ENCODE measurements at regions not wholly inside any gene's neighbourhood (a gene's known extent, or its start where the extent isn't known, plus 50 kb on each side); places are given as distances from the start of the nearest gene placed in this dataset.

DNA sequence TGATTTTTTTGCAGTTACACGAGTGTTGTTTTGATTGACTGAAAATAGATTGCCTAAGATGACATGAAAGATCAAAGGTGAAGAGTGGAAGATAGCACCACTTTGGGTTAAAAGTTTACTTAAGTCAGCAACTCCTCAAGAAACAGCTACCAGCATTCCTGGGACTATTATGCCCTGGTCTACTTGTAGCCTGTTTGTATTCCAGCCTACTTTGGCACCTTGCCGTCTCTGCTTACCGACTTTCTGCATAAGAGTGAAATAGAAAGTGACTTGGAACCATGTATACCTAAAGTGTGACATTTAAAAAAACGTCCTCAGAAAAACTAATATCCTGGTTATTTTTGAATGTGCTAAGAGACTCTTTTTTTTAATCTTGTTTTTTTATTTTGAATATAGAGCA, 631.5 kb upstream of the PTBP2 start:
- H3K4me3 ChIP-seq = no peak overlapping the region
- TF ChIP-seq, protein P1, sequence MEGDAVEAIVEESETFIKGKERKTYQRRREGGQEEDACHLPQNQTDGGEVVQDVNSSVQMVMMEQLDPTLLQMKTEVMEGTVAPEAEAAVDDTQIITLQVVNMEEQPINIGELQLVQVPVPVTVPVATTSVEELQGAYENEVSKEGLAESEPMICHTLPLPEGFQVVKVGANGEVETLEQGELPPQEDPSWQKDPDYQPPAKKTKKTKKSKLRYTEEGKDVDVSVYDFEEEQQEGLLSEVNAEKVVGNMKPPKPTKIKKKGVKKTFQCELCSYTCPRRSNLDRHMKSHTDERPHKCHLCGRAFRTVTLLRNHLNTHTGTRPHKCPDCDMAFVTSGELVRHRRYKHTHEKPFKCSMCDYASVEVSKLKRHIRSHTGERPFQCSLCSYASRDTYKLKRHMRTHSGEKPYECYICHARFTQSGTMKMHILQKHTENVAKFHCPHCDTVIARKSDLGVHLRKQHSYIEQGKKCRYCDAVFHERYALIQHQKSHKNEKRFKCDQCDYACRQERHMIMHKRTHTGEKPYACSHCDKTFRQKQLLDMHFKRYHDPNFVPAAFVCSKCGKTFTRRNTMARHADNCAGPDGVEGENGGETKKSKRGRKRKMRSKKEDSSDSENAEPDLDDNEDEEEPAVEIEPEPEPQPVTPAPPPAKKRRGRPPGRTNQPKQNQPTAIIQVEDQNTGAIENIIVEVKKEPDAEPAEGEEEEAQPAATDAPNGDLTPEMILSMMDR (IDR thresholded peaks at IDR 0.05) = no peak
- DNase-seq (ENCODE audit: low spot score) = no peak
- no peak overlapping the region for H3K27ac ChIP-seq

GRCh38 chr1:96095849-96096612, 625.6 kb upstream of the PTBP2 start:
- no peak overlapping the region for H3K27ac ChIP-seq
- TF ChIP-seq, protein P1 (IDR thresholded peaks at IDR 0.05) = no peak
- H3K4me3 ChIP-seq = no peak overlapping the region
- DNase-seq (ENCODE audit: low spot score) = no peak

DNA sequence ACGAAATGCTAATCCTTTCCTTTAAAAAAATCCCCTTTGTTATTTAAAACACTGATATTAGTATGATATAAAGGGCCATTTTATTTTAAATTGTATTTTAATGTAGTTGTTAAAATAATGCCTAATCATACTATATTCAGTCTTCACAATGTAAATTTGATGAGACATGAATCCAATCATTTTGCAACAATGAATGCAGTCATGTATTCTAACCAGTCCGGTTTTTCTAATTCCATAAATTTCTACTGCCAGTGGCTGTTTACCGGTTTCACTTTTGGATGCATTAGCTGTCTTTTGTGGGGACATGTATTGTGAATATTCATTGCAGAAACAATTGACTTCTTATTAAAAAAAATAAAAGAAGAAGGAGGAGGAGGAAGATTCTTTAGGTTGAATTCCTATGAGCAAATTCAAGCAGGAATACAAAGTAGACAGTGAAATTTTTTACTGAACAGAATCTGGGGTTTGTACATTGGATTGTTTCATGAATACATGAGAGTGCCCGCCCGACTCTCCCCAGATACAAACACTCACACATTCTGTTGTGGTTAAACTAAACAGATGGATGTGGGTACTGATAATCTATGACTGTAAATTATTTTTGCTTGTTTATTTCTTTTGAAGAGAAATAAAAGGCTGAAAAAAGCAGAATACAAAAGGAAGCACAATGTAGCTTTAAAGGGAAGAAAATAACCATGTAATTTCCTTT, 624.8 kb upstream of the PTBP2 start:
- TF ChIP-seq, protein P1 (IDR thresholded peaks at IDR 0.05) = no peak
- Histone ChIP-seq H3K4me3 (no peak overlapping the region), H3K27ac (no peak overlapping the region)
- DNase-seq (ENCODE audit: low spot score) = no peak

DNA sequence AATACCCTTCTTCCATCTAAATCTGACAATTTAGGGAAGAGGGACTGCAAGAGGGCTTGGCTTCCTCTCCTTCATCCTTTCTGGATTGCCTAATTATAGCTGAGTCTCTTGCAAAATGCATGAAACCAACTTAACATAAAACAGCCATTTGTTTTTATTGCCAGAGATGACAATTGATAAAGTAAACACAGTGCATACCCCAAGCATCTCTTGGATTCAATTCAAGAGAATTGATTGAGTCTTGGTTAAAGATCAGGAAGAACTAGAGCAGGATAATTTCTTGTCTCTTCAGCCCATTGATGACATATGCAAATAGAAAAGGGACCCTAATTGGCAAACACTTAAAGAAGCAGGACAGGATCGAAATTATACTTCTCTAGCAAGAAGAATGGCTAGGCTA, 617.1 kb upstream of the PTBP2 start:
- TF ChIP-seq, protein P1 (IDR thresholded peaks at IDR 0.05) = no peak
- no peak overlapping the region for H3K27ac ChIP-seq
- H3K4me3 ChIP-seq = no peak overlapping the region
- no peak for DNase-seq (ENCODE audit: low spot score)

- TF ChIP-seq, protein P1 (IDR thresholded peaks at IDR 0.05) = no peak
- Histone ChIP-seq H3K4me3 (no peak overlapping the region), H3K27ac (no peak overlapping the region)
- no peak for DNase-seq (ENCODE audit: low spot score)
These were observed 616.7 kb upstream of the PTBP2 start for GRCh38 chr1:96104906-96105305.

DNA sequence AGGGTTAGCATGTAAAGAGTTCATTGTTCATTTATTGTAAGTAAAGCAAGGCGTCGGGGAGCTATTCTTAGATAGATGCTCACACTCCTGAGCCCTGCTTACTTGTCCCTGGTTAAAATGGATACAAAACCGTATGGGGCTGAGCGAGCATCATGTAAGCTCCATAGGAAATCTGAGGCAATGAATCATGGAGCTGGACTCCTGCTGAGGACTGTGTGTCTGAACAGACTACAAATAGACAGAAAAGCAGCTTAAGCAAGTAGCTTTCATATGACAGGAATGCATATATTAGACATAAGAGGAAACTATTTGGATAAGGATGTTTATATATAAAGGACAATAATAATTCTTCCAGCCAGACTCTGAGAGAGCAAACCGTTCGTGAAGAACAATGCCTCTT, 604.9 kb upstream of the PTBP2 start:
- no peak for DNase-seq (ENCODE audit: low spot score)
- Histone ChIP-seq H3K27ac (no peak overlapping the region), H3K4me3 (no peak overlapping the region)
- TF ChIP-seq, protein P1 (IDR thresholded peaks at IDR 0.05) = no peak

GRCh38 chr1:96130432-96130831, 591.2 kb upstream of the PTBP2 start:
- H3K27ac ChIP-seq = no peak overlapping the region
- no peak for DNase-seq (ENCODE audit: low spot score)
- TF ChIP-seq, protein P1 (IDR thresholded peaks at IDR 0.05) = no peak
- no peak overlapping the region for H3K4me3 ChIP-seq
